WTC11 (cell line): ENCODE measurements at regions not wholly inside any gene's neighbourhood (a gene's known extent, or its start where the extent isn't known, plus 50 kb on each side); places are given as distances from the start of the nearest gene placed in this dataset.

Source experiments
- ATAC-seq: fragments of 200-7000 bp; cut with Tn5 transposase; 2 replicates; pipeline ENCODE4 v1.10.0; 2021; ENCODE audit warnings: mild to moderate bottlenecking, moderate library complexity
- CTCF ChIA-PET: fragments of 300-600 bp; sonication (Branson Sonifier 250); formaldehyde crosslinking; loops from one replicate; lab custom pipeline; 2021; ENCODE audit warnings: antibody characterized with exemption; lab: Charles Lee
- POLR2A ChIA-PET: fragments of 350-600 bp; sonication (Branson Sonifier 250); formaldehyde crosslinking; loops from one replicate; lab custom pipeline; 2021; ENCODE audit warnings: antibody characterized with exemption; lab: Charles Lee
- DNase-seq: peaks from one replicate; pipeline ENCODE4 v3.0.0; 2021; ENCODE audit warnings: low spot score
- H3K27ac Mint-ChIP-seq: 2 replicates; pipeline ENCODE4 v1.8.0; 2021; ENCODE audit warnings: mixed read lengths
- H3K27me3 Mint-ChIP-seq: 2 replicates; pipeline ENCODE4 v1.8.0; 2021; ENCODE audit warnings: low read depth, mild to moderate bottlenecking, moderate library complexity, mixed read lengths
- H3K36me3 Mint-ChIP-seq: 2 replicates; pipeline ENCODE4 v1.8.0; 2021; ENCODE audit warnings: mixed read lengths
- H3K4me1 Mint-ChIP-seq: 2 replicates; pipeline ENCODE4 v1.8.0; 2022; ENCODE audit warnings: mixed read lengths
- H3K4me3 Mint-ChIP-seq: 2 replicates; pipeline ENCODE4 v1.8.0; 2021; ENCODE audit warnings: mild to moderate bottlenecking, moderate library complexity, mixed read lengths
- H3K9me3 Mint-ChIP-seq: 2 replicates; pipeline ENCODE4 v1.8.0; 2021; ENCODE audit warnings: mixed read lengths
- CREB1 ChIP-seq: sonication (generic); formaldehyde crosslinking; IDR thresholded peaks from 2 replicates; pipeline ENCODE4 v1.8.0; 2023; ENCODE audit warnings: mild to moderate bottlenecking, missing genetic modification reagents
- ESRRA ChIP-seq: sonication (generic); formaldehyde crosslinking; IDR thresholded peaks from 2 replicates; pipeline ENCODE4 v1.8.1; 2022; ENCODE audit warnings: mild to moderate bottlenecking, missing genetic modification reagents, borderline replicate concordance
- HMGA2 ChIP-seq: fragments of 250-450 bp; sonication (Bioruptor Pico); IDR thresholded peaks from 2 replicates; pipeline ENCODE4 v1.4.0; 2021; ENCODE audit warnings: mild to moderate bottlenecking, moderate library complexity
- IRF2 ChIP-seq: sonication (generic); formaldehyde crosslinking; IDR thresholded peaks from 2 replicates; pipeline ENCODE4 v1.8.0; 2022; ENCODE audit warnings: low read depth, missing genetic modification reagents, borderline replicate concordance
- JAZF1 ChIP-seq: fragments of 250-450 bp; sonication (Bioruptor Pico); IDR thresholded peaks from 2 replicates; pipeline ENCODE4 v1.9.0; 2021; ENCODE audit warnings: moderate library complexity, mild to moderate bottlenecking, inconsistent platforms
- JUN ChIP-seq: sonication (generic); formaldehyde crosslinking; IDR thresholded peaks from 2 replicates; pipeline ENCODE4 v1.8.0; 2023; ENCODE audit warnings: mild to moderate bottlenecking, missing genetic modification reagents
- KAT7 ChIP-seq: sonication (generic); formaldehyde crosslinking; IDR thresholded peaks from 2 replicates; pipeline ENCODE4 v1.8.1; 2023; ENCODE audit warnings: missing genetic modification reagents, mild to moderate bottlenecking, borderline replicate concordance
- NFE2L1 ChIP-seq: sonication (generic); formaldehyde crosslinking; IDR thresholded peaks from 2 replicates; pipeline ENCODE4 v1.8.1; 2023; ENCODE audit warnings: missing genetic modification reagents
- RELA ChIP-seq: sonication (generic); formaldehyde crosslinking; IDR thresholded peaks from 2 replicates; pipeline ENCODE4 v1.8.1; 2022; ENCODE audit warnings: missing genetic modification reagents, mild to moderate bottlenecking, borderline replicate concordance
- SMAD3 ChIP-seq: sonication (generic); formaldehyde crosslinking; IDR thresholded peaks from 2 replicates; pipeline ENCODE4 v1.8.0; 2022; ENCODE audit warnings: missing genetic modification reagents, mild to moderate bottlenecking, borderline replicate concordance
- SP1 ChIP-seq: sonication (generic); formaldehyde crosslinking; conservative IDR thresholded peaks from 2 replicates; pipeline ENCODE4 v1.8.1; 2022; ENCODE audit warnings: missing genetic modification reagents
- TEAD4 ChIP-seq: sonication (generic); formaldehyde crosslinking; IDR thresholded peaks from 2 replicates; pipeline ENCODE4 v1.8.0; 2022; ENCODE audit warnings: mild to moderate bottlenecking, missing genetic modification reagents
- ZNF232 ChIP-seq: sonication (generic); formaldehyde crosslinking; IDR thresholded peaks from 2 replicates; pipeline ENCODE4 v1.8.0; 2022; ENCODE audit warnings: mild to moderate bottlenecking, missing genetic modification reagents
- ZNF423 ChIP-seq: fragments of 250-450 bp; sonication (Bioruptor Pico); IDR thresholded peaks from 2 replicates; pipeline ENCODE4 v2.1.2; 2022; ENCODE audit warnings: mild to moderate bottlenecking, moderate library complexity
- TF ChIP-seq, protein P1 (sequence below): sonication (generic); formaldehyde crosslinking; IDR thresholded peaks from 2 replicates; pipeline ENCODE4 v1.8.1; 2022; ENCODE audit warnings: low read depth, mild to moderate bottlenecking, moderate library complexity, missing genetic modification reagents, borderline replicate concordance
- TF ChIP-seq, protein P2 (sequence below): fragments of 250-450 bp; sonication (Bioruptor Pico); IDR thresholded peaks from 2 replicates; pipeline ENCODE4 v1.9.0; 2021; ENCODE audit warnings: moderate library complexity, mild to moderate bottlenecking, inconsistent platforms, borderline replicate concordance
- TF ChIP-seq, protein P3 (sequence below): sonication (generic); formaldehyde crosslinking; IDR thresholded peaks from 2 replicates; pipeline ENCODE4 v1.8.1; 2023; ENCODE audit warnings: mild to moderate bottlenecking, missing genetic modification reagents, moderate library complexity
- TF ChIP-seq, protein P4 (sequence below): sonication (generic); formaldehyde crosslinking; IDR thresholded peaks from 2 replicates; pipeline ENCODE4 v1.8.0; 2023; ENCODE audit warnings: missing genetic modification reagents
- TF ChIP-seq, protein P5 (sequence below): fragments of 250-450 bp; sonication (Bioruptor Pico); IDR thresholded peaks from 2 replicates; pipeline ENCODE4 v1.9.0; 2021; ENCODE audit warnings: mild to moderate bottlenecking
- TF ChIP-seq, protein P6 (sequence below): sonication (generic); formaldehyde crosslinking; IDR thresholded peaks from 2 replicates; pipeline ENCODE4 v1.8.1; 2022; ENCODE audit warnings: missing genetic modification reagents, borderline replicate concordance

DNA sequence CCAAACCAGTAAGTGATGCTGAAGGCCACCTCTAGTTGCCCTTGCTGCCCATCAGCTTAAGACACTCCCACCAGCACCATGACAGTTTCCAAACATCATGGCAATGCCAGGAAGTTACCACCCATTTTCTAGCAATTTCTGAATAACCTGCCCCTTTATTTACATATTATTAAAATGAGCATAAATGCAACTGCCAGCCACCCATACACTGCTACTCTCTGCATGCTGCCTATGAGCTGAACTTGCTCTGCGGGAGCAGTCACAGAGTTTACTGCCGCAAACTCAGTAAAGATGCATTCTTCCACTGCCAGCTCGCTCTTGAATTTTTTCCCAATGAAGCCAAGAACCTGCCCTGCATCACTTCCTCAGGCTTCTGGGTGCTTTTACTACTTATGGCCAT, 212.6 kb downstream of the SH2D4B start:
- H3K27me3 Mint-ChIP-seq = no peaks in the 10 kb centered on the region
- no peak overlapping the region for H3K27ac Mint-ChIP-seq
- H3K36me3 Mint-ChIP-seq = peaks cover 5% of the 10 kb centered on the region; the same call in 1 of the 2 replicates
- no peak overlapping the region for H3K4me3 Mint-ChIP-seq
- no peak for ATAC-seq
- TF ChIP-seq KAT7 (CRISPR knock-in tag) = no peak
- TF ChIP-seq, protein P1, sequence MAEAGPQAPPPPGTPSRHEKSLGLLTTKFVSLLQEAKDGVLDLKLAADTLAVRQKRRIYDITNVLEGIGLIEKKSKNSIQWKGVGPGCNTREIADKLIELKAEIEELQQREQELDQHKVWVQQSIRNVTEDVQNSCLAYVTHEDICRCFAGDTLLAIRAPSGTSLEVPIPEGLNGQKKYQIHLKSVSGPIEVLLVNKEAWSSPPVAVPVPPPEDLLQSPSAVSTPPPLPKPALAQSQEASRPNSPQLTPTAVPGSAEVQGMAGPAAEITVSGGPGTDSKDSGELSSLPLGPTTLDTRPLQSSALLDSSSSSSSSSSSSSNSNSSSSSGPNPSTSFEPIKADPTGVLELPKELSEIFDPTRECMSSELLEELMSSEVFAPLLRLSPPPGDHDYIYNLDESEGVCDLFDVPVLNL (CRISPR knock-in tag) = no peak
- TF ChIP-seq SP1 (CRISPR knock-in tag) = no peak
- TF ChIP-seq, protein P2, sequence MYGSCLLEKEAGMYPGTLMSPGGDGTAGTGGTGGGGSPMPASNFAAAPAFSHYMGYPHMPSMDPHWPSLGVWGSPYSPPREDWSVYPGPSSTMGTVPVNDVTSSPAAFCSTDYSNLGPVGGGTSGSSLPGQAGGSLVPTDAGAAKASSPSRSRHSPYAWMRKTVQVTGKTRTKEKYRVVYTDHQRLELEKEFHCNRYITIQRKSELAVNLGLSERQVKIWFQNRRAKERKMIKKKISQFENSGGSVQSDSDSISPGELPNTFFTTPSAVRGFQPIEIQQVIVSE (CRISPR knock-in tag) = no peak
- no peak for TF ChIP-seq ZNF232
- TF ChIP-seq ZNF423 (CRISPR knock-in tag) = no peak
- peaks cover 24% of the 10 kb centered on the region for H3K4me1 Mint-ChIP-seq
- H3K9me3 Mint-ChIP-seq = peaks cover 32% of the 10 kb centered on the region
- ChIA-PET POLR2A (interaction anchor here (0.7 kb wide), 1 partner anchor 88 kb away, joined by 3 read pairs; no protein-coding TSS in a partner anchor), CTCF (interaction anchor here (0.8 to 1.4 kb wide), 3 partner anchors 20 to 195 kb away, joined by 3 to 6 read pairs (median 5); no protein-coding TSS in a partner anchor)
- no peak for DNase-seq

DNA sequence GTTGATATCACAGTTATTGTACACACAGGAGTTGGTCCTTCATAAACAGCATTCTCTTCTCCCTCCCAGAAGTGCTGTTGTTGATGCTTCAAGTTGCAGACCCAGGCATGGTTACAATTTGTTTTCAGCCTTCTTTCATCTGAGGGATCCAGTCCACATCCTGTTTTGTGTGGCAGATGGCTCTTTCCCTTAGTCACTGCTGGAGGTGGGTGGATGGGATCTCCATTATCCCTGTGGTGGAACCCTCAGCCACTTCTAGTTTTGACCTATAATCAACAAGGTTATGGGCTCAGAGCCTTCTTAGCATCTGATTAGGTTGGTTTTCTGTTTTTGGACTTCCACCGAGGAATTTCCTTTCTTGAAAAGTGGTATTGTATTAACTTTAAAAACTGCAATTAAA, 214.2 kb downstream of the SH2D4B start:
- TF ChIP-seq JAZF1 (no peak), ESRRA (no peak), NFE2L1 (CRISPR knock-in tag) (no peak), ZNF232 (no peak), RELA (CRISPR knock-in tag) (no peak), TEAD4 (CRISPR knock-in tag) (no peak), SMAD3 (CRISPR knock-in tag) (no peak)
- TF ChIP-seq, protein P3, sequence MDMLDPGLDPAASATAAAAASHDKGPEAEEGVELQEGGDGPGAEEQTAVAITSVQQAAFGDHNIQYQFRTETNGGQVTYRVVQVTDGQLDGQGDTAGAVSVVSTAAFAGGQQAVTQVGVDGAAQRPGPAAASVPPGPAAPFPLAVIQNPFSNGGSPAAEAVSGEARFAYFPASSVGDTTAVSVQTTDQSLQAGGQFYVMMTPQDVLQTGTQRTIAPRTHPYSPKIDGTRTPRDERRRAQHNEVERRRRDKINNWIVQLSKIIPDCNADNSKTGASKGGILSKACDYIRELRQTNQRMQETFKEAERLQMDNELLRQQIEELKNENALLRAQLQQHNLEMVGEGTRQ = no peak
- TF ChIP-seq, protein P1 (CRISPR knock-in tag) = no peak
- TF ChIP-seq, protein P4, sequence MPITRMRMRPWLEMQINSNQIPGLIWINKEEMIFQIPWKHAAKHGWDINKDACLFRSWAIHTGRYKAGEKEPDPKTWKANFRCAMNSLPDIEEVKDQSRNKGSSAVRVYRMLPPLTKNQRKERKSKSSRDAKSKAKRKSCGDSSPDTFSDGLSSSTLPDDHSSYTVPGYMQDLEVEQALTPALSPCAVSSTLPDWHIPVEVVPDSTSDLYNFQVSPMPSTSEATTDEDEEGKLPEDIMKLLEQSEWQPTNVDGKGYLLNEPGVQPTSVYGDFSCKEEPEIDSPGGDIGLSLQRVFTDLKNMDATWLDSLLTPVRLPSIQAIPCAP = no peak
- TF ChIP-seq, protein P5, sequence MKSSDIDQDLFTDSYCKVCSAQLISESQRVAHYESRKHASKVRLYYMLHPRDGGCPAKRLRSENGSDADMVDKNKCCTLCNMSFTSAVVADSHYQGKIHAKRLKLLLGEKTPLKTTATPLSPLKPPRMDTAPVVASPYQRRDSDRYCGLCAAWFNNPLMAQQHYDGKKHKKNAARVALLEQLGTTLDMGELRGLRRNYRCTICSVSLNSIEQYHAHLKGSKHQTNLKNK (CRISPR knock-in tag) = no peak
- TF ChIP-seq, all 79 proteins: peak for 0
- ATAC-seq = no peak
- H3K27ac Mint-ChIP-seq = no peak overlapping the region
- H3K4me1 Mint-ChIP-seq = peaks cover 24% of the 10 kb centered on the region
- H3K4me3 Mint-ChIP-seq = no peak overlapping the region
- ChIA-PET CTCF (interaction anchor here (0.9 kb wide), 1 partner anchor 194 kb away, joined by 3 read pairs; no protein-coding TSS in a partner anchor), POLR2A (no interaction called here)
- H3K36me3 Mint-ChIP-seq = peaks cover 5% of the 10 kb centered on the region; the same call in 1 of the 2 replicates
- peaks cover 21% of the 10 kb centered on the region for H3K9me3 Mint-ChIP-seq
- no peaks in the 10 kb centered on the region for H3K27me3 Mint-ChIP-seq
- DNase-seq = no peak

DNA sequence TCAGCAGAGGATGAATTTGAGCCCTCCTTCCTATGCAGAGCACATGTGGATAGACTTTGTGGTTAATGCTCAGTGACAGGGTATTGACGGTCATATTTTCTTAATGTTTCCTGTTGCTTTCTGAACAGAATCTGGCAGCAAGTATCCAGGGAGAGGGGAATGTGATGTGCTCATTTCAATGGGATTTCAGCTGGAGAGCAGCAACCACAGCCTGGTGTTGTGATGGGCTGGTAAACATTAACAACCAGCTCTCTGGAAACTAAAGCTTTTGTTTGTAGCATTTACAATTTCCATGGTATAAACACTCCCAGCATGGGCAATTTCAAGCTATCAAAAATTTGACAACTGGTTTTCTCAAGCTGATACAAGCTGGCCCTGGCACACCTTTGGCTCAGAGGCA, 215.9 kb downstream of the SH2D4B start:
- ATAC-seq (peak; percentile 24; the same call in 1 of the 2 replicates), DNase-seq (no peak)
- no peak overlapping the region for H3K27ac Mint-ChIP-seq
- no peaks in the 10 kb centered on the region for H3K27me3 Mint-ChIP-seq
- ChIA-PET CTCF (no interaction called here), POLR2A (no interaction called here)
- H3K9me3 Mint-ChIP-seq = peaks cover 21% of the 10 kb centered on the region
- peaks cover 5% of the 10 kb centered on the region; the same call in 1 of the 2 replicates for H3K36me3 Mint-ChIP-seq
- no peak overlapping the region for H3K4me3 Mint-ChIP-seq
- peaks cover 14% of the 10 kb centered on the region for H3K4me1 Mint-ChIP-seq
- TF ChIP-seq CREB1 (CRISPR knock-in tag) (no peak), IRF2 (CRISPR knock-in tag) (no peak), HMGA2 (no peak), JUN (no peak)
- TF ChIP-seq, protein P6, sequence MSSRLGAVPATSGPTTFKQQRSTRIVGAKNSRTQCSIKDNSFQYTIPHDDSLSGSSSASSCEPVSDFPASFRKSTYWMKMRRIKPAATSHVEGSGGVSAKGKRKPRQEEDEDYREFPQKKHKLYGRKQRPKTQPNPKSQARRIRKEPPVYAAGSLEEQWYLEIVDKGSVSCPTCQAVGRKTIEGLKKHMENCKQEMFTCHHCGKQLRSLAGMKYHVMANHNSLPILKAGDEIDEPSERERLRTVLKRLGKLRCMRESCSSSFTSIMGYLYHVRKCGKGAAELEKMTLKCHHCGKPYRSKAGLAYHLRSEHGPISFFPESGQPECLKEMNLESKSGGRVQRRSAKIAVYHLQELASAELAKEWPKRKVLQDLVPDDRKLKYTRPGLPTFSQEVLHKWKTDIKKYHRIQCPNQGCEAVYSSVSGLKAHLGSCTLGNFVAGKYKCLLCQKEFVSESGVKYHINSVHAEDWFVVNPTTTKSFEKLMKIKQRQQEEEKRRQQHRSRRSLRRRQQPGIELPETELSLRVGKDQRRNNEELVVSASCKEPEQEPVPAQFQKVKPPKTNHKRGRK = no peak
- TF ChIP-seq, protein P1 (CRISPR knock-in tag) = no peak
